Peyer's patch (tissue), 4 donors: ENCODE measurements at regions not wholly inside any gene's neighbourhood (a gene's known extent, or its start where the extent isn't known, plus 50 kb on each side); places are given as distances from the start of the nearest gene placed in this dataset.
"Not testable (repeated sequence)": the region's sequence is repeated elsewhere in the genome, so short reads cannot be mapped to it uniquely, and the experiment has no call there.

Experiments
- DNase-seq, 3 donors: peaks; one replicate each; pipeline ENCODE4 v3.0.0-alpha.2; 2017 to 2019
- H3K27ac ChIP-seq, 4 donors: fragments of 200-600 bp; sonication (generic); one replicate each; pipeline ENCODE4 v1.5.1; 2016 to 2019
- H3K27me3 ChIP-seq, 2 donors: fragments of 200-600 bp; sonication (generic); one replicate each; pipeline ENCODE4 v1.5.1; 2019
- H3K36me3 ChIP-seq, 3 donors: fragments of 200-600 bp; sonication (generic); one replicate each; pipeline ENCODE4 v1.5.1; 2016 to 2019
- H3K4me1 ChIP-seq, 4 donors: fragments of 200-600 bp; sonication (generic); one replicate each; pipeline ENCODE4 v1.5.1; 2016 to 2019
- H3K4me3 ChIP-seq, 4 donors: fragments of 200-600 bp; sonication (generic); 1 replicate in 3 of 4; 2 replicates in 1 of 4; pipeline ENCODE4 v1.5.1; 2016 to 2019; ENCODE audit warnings: mild to moderate bottlenecking in 1 of 4
- H3K9me3 ChIP-seq, 4 donors: fragments of 200-600 bp; sonication (generic); one replicate each; pipeline ENCODE4 v1.5.1; 2016 to 2019; ENCODE audit warnings: mild to moderate bottlenecking in 1 of 4
- CTCF ChIP-seq, 6 experiments: fragments of 450-650 bp in 4 of 6; fragments of 200-600 bp in 2 of 6; sonication (generic) in 1 of 6; IDR thresholded peaks; one replicate each; pipeline ENCODE4 v1.5.1; 2017 to 2019; ENCODE audit warnings: antibody characterized with exemption in 6 of 6, mild to moderate bottlenecking in 3 of 6, moderate library complexity in 1 of 6
- POLR2A ChIP-seq, 2 donors: fragments of 450-650 bp; IDR thresholded peaks; one replicate each; pipeline ENCODE4 v1.5.1; 2017; ENCODE audit warnings: antibody characterized with exemption in 2 of 2, mild to moderate bottlenecking in 2 of 2, moderate library complexity in 2 of 2

GRCh38 chr2:194686569-194686968, 970.5 kb upstream of the SLC39A10 start:
- no peak for DNase-seq

DNA sequence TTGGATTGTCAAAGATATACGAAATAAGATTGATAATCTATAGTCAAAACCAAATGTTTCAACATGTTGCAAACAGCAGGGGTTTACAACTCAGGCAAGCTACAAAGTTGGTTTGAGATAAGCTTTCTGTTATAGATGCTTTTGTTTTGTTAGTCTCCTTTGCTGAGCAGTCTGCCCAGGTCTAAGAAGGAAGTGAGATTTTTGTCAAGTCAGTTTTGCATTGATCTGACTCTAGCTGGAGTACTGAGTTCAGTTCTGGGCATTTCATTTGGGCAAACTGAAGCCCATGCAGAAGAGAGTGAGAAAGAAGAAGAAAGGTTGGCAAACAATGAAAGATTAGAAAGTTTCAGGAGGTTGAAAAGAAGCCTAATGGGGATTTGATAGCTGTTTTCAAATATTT, 983.0 kb upstream of the SLC39A10 start:
- no peak for DNase-seq
- Histone ChIP-seq H3K4me1 (no peaks in the 10 kb centered on the region), H3K27me3 (no peaks in the 10 kb centered on the region), H3K4me3 (no peak overlapping the region), H3K36me3 (no peaks in the 10 kb centered on the region), H3K27ac (no peak overlapping the region), H3K9me3 (no peaks in the 10 kb centered on the region)
- TF ChIP-seq CTCF (IDR thresholded peaks at IDR 0.05) (no peak), POLR2A (IDR thresholded peaks at IDR 0.05) (no peak)

More at GRCh38 chr2:194686569-194686968, 970.5 kb upstream of the SLC39A10 start:
- Histone ChIP-seq H3K36me3 (no peaks in the 10 kb centered on the region), H3K4me3 (no peak overlapping the region), H3K27ac (no peak overlapping the region), H3K27me3 (no peaks in the 10 kb centered on the region), H3K9me3 (no peaks in the 10 kb centered on the region), H3K4me1 (no peaks in the 10 kb centered on the region)
- TF ChIP-seq POLR2A (IDR thresholded peaks at IDR 0.05) (no peak), CTCF (IDR thresholded peaks at IDR 0.05) (no peak)

DNA sequence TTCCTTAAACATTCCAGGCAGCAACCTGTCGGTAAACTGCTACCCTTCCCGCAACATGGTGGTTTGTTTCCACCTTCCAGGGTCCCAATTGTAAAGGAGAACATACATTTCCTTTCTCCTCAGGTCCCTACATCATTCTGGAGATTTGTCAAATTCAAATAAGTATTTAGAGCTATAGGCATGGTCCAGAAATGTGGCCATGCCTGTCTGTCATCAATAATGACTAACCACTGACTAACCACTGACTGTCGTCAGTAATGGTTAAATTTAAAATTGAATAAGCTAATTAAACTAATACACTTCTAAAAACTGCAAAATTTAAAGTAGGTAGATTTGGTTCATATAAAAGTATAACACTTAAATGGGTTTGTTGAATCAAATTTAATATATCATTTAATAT, 984.0 kb upstream of the SLC39A10 start:
- DNase-seq, result no peak
- Histone ChIP-seq H3K36me3 (no peaks in the 10 kb centered on the region), H3K27me3 (no peaks in the 10 kb centered on the region), H3K9me3 (no peaks in the 10 kb centered on the region), H3K27ac (no peak overlapping the region), H3K4me3 (no peak overlapping the region), H3K4me1 (no peaks in the 10 kb centered on the region)
- no peak for TF ChIP-seq POLR2A (IDR thresholded peaks at IDR 0.05)
- TF ChIP-seq CTCF (IDR thresholded peaks at IDR 0.05), result no peak

DNA sequence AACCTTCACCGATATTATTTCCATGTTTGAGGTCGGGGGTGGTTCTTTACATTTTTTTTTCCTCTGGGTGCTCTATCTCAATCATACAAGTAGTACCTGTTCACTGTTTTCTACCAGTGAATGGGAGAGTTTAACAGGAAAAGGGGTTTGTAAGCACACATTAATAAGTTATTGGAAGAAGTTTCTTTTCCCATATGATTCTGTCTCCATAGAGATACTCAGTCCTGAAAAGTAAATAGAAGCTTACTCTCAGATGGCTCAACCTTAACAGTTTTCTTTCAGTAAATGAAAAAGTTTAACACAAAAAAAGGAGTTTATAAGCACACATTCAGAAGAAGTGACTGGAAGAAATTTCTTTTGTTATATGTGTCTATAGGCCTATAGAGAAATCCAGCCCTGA, 995.6 kb upstream of the SLC39A10 start:
- H3K4me3 ChIP-seq, result no peak overlapping the region
- no peaks in the 10 kb centered on the region for H3K27me3 ChIP-seq
- TF ChIP-seq CTCF (IDR thresholded peaks at IDR 0.05), result no peak
- no peak for TF ChIP-seq POLR2A (IDR thresholded peaks at IDR 0.05)
- no peak for DNase-seq
- no peaks in the 10 kb centered on the region for H3K9me3 ChIP-seq
- H3K4me1 ChIP-seq, result no peaks in the 10 kb centered on the region
- H3K36me3 ChIP-seq, result no peaks in the 10 kb centered on the region
- no peak overlapping the region for H3K27ac ChIP-seq

DNA sequence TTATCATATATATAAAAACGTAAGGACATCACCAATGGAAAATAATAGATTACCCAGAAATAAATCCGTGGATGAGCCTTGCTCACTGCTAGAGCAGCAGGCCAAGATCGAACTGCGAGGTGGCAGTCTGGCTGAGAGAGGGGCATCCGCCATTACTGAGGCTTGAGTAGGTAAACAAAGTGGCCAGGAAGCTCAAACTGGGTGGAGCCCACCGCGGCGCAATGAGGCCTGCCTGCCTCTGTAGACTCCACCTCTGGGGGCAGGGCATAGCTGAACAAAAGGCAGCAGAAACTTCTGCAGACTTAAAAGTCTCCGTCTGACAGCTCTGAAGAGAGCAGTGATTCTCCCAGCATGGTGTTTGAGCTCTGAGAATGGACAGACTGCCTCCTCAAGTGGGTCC, 1018.0 kb upstream of the SLC39A10 start:
- H3K4me1 ChIP-seq, H3K27ac ChIP-seq, H3K4me3 ChIP-seq, H3K27me3 ChIP-seq, H3K9me3 ChIP-seq, DNase-seq, H3K36me3 ChIP-seq: not testable (repeated sequence)

- Histone ChIP-seq H3K36me3 (no peaks in the 10 kb centered on the region), H3K27ac (no peak overlapping the region), H3K9me3 (no peaks in the 10 kb centered on the region), H3K4me3 (no peak overlapping the region), H3K27me3 (no peaks in the 10 kb centered on the region), H3K4me1 (no peaks in the 10 kb centered on the region)
- TF ChIP-seq POLR2A (IDR thresholded peaks at IDR 0.05) (no peak), CTCF (IDR thresholded peaks at IDR 0.05) (no peak)
- no peak for DNase-seq
These were observed 1035.1 kb upstream of the SLC39A10 start for GRCh38 chr2:194621945-194622344.
